NOMO-1 (cell line): ENCODE measurements at regions not wholly inside any gene's neighbourhood (a gene's known extent, or its start where the extent isn't known, plus 50 kb on each side); places are given as distances from the start of the nearest gene placed in this dataset.

Source experiments
- DNase-seq, 2 experiments: peaks; one replicate each; lab custom pipeline; 2025; ENCODE audit not compliant: unreplicated experiment in 2 of 2; lab: John Stamatoyannopoulos, UW

GRCh38 chr2:150141226-150142001, 346.1 kb downstream of the RND3 start:
- DNase-seq, result no peak

GRCh38 chr2:150140777-150141176, 346.7 kb downstream of the RND3 start:
- no peak for DNase-seq

GRCh38 chr2:150138587-150138986, 348.9 kb downstream of the RND3 start:
- DNase-seq, result no peak

- DNase-seq, result no peak
These were observed 350.0 kb downstream of the RND3 start for GRCh38 chr2:150137338-150138069.

- DNase-seq, result no peak
These were observed 350.6 kb downstream of the RND3 start for GRCh38 chr2:150136893-150137292.

GRCh38 chr2:150136401-150136800, 351.1 kb downstream of the RND3 start:
- DNase-seq, result no peak

- no peak for DNase-seq
These were observed 352.1 kb downstream of the RND3 start for GRCh38 chr2:150135223-150135883.

GRCh38 chr2:150134223-150134857, 353.1 kb downstream of the RND3 start:
- no peak for DNase-seq

- DNase-seq, result no peak
These were observed 353.8 kb downstream of the RND3 start for GRCh38 chr2:150133623-150134022.

GRCh38 chr2:150129921-150130575, 357.4 kb downstream of the RND3 start:
- DNase-seq, result no peak

GRCh38 chr2:150127995-150128394, 359.5 kb downstream of the RND3 start:
- DNase-seq, result no peak

GRCh38 chr2:150127346-150127990, 360.0 kb downstream of the RND3 start:
- DNase-seq, result no peak

GRCh38 chr2:150126839-150127238, 360.6 kb downstream of the RND3 start:
- DNase-seq, result no peak

GRCh38 chr2:150126143-150126740, 361.2 kb downstream of the RND3 start:
- no peak for DNase-seq

GRCh38 chr2:150125708-150126107, 361.8 kb downstream of the RND3 start:
- DNase-seq, result no peak

GRCh38 chr2:150125188-150125587, 362.3 kb downstream of the RND3 start:
- no peak for DNase-seq

- no peak for DNase-seq
These were observed 362.7 kb downstream of the RND3 start for GRCh38 chr2:150124739-150125138.

- no peak for DNase-seq
These were observed 364.4 kb downstream of the RND3 start for GRCh38 chr2:150122871-150123613.

- DNase-seq, result no peak
These were observed 365.3 kb downstream of the RND3 start for GRCh38 chr2:150122156-150122555.
